ENCODE measurements at regions not wholly inside any gene's neighbourhood (a gene's known extent, or its start where the extent isn't known, plus 50 kb on each side); places are given as distances from the start of the nearest gene placed in this dataset.

DNA sequence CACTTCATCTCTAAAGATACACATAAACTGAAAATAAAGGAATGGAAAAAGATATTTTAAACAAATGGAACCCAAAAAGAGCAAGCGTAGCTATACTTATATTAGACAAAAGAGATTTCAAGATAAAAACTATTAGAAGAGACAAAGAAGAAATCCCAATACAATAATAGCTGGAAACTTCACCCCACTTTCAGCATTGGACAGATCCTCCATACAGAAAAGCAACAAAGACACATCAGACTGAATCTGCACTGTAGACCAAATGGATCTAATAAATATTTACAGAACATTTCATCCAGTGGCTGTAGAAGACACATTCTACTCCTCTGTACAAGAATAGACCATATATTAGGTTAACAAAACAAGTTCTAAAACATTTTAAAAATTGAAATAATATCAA is 117.6 kb upstream of the PDE3A start:
- no peaks in the 10 kb centered on the region for H3K4me1 ChIP-seq (ENCODE audit: control insufficient read depth, insufficient read depth, low read length)
- H3K4me3 ChIP-seq (ENCODE audit: low read depth, low read length), result no peak overlapping the region
- DNase-seq (ENCODE audit: low read depth in 4 of 6, low spot score in 6 of 6), result no peak
- WGBS (ENCODE audit: insufficient coverage), result no CpG with 5 or more reads among the region's 1 CpG
- no peak overlapping the region for H3K27ac ChIP-seq (ENCODE audit: low read depth, low read length)
- no peaks in the 10 kb centered on the region for H3K27me3 ChIP-seq (ENCODE audit: control insufficient read depth, insufficient read depth, low read length)
- peaks cover 2% of the 10 kb centered on the region for H3K9me3 ChIP-seq (ENCODE audit: control insufficient read depth, insufficient read depth, low read length)
- H3K36me3 ChIP-seq (ENCODE audit: control insufficient read depth, insufficient read depth, low read length), result no peaks in the 10 kb centered on the region

GRCh38 chr12:20257311-20257710 is 111.0 kb upstream of the PDE3A start:
- no peaks in the 10 kb centered on the region for H3K4me1 ChIP-seq (ENCODE audit: control insufficient read depth, insufficient read depth, low read length)
- no peaks in the 10 kb centered on the region for H3K9me3 ChIP-seq (ENCODE audit: control insufficient read depth, insufficient read depth, low read length)
- H3K27ac ChIP-seq (ENCODE audit: low read depth, low read length), result no peak overlapping the region
- H3K4me3 ChIP-seq (ENCODE audit: low read depth, low read length), result no peak overlapping the region
- no peaks in the 10 kb centered on the region for H3K36me3 ChIP-seq (ENCODE audit: control insufficient read depth, insufficient read depth, low read length)
- DNase-seq (ENCODE audit: low read depth in 4 of 6, low spot score in 6 of 6), result no peak
- no peaks in the 10 kb centered on the region for H3K27me3 ChIP-seq (ENCODE audit: control insufficient read depth, insufficient read depth, low read length)

DNA sequence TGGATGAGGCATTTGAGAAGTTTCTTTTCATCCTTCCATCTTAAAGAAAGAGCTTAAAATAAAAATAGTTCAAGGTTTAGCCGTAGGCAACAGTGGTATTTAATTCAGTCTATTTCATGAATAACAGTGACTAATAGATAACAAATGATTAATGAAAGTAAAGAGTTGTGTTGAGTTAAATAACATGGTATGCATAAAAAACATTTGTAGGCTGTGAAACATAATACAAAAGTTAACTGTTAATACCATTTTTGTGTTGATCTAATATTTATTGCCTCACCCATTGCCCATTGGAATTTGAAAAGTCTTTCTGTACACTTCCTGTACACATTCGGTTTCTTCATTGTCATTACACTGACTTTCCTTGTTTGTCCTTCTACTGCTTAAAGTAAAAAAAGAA is 108.6 kb upstream of the PDE3A start:
- no CpG with 5 or more reads among the region's 2 CpGs for WGBS (ENCODE audit: insufficient coverage)
- Histone ChIP-seq H3K4me3 (ENCODE audit: low read depth, low read length) (no peak overlapping the region), H3K27me3 (ENCODE audit: control insufficient read depth, insufficient read depth, low read length) (no peaks in the 10 kb centered on the region), H3K27ac (ENCODE audit: low read depth, low read length) (no peak overlapping the region), H3K36me3 (ENCODE audit: control insufficient read depth, insufficient read depth, low read length) (no peaks in the 10 kb centered on the region), H3K4me1 (ENCODE audit: control insufficient read depth, insufficient read depth, low read length) (no peaks in the 10 kb centered on the region), H3K9me3 (ENCODE audit: control insufficient read depth, insufficient read depth, low read length) (no peaks in the 10 kb centered on the region)
- no peak for DNase-seq (ENCODE audit: low read depth in 4 of 6, low spot score in 6 of 6)

DNA sequence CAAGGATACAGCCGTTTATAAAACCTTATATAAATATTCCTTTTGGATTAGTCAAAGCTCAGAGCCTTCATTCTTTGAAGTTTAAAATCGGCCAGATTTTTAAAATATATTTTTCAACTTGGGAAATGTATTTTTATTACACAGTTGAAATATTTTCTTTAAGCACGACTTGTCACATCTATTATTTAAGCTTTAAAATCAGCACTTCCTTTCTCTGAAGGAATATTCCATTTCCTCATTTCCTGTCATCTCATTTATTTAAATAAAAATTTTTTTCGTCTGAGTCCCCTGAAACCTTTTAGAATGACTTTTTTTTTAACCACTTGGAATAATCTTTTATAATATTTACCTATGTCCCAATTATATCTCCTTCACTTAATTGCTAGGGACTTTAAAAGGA is 107.5 kb upstream of the PDE3A start:
- DNase-seq (ENCODE audit: low read depth in 4 of 6, low spot score in 6 of 6), result no peak
- H3K27me3 ChIP-seq (ENCODE audit: control insufficient read depth, insufficient read depth, low read length), result no peaks in the 10 kb centered on the region
- no peak overlapping the region for H3K4me3 ChIP-seq (ENCODE audit: low read depth, low read length)
- WGBS (ENCODE audit: insufficient coverage), result no CpG with 5 or more reads among the region's 4 CpGs
- no peak overlapping the region for H3K27ac ChIP-seq (ENCODE audit: low read depth, low read length)
- no peaks in the 10 kb centered on the region for H3K9me3 ChIP-seq (ENCODE audit: control insufficient read depth, insufficient read depth, low read length)
- H3K36me3 ChIP-seq (ENCODE audit: control insufficient read depth, insufficient read depth, low read length), result no peaks in the 10 kb centered on the region
- H3K4me1 ChIP-seq (ENCODE audit: control insufficient read depth, insufficient read depth, low read length), result no peaks in the 10 kb centered on the region

- Histone ChIP-seq H3K9me3 (ENCODE audit: control insufficient read depth, insufficient read depth, low read length) (no peaks in the 10 kb centered on the region), H3K27me3 (ENCODE audit: control insufficient read depth, insufficient read depth, low read length) (no peaks in the 10 kb centered on the region), H3K36me3 (ENCODE audit: control insufficient read depth, insufficient read depth, low read length) (no peaks in the 10 kb centered on the region), H3K4me3 (ENCODE audit: low read depth, low read length) (no peak overlapping the region), H3K4me1 (ENCODE audit: control insufficient read depth, insufficient read depth, low read length) (no peaks in the 10 kb centered on the region), H3K27ac (ENCODE audit: low read depth, low read length) (no peak overlapping the region)
- peak in 1 of 6 donors; percentile 1 for DNase-seq (ENCODE audit: low read depth in 4 of 6, low spot score in 6 of 6)
- WGBS (ENCODE audit: insufficient coverage), result no CpG with 5 or more reads among the region's 2 CpGs
These were observed 106.2 kb upstream of the PDE3A start for GRCh38 chr12:20262119-20262518.

- no CpG with 5 or more reads among the region's 2 CpGs for WGBS (ENCODE audit: insufficient coverage)
- Histone ChIP-seq H3K27me3 (ENCODE audit: control insufficient read depth, insufficient read depth, low read length) (no peaks in the 10 kb centered on the region), H3K36me3 (ENCODE audit: control insufficient read depth, insufficient read depth, low read length) (no peaks in the 10 kb centered on the region), H3K4me3 (ENCODE audit: low read depth, low read length) (no peak overlapping the region), H3K27ac (ENCODE audit: low read depth, low read length) (no peak overlapping the region), H3K4me1 (ENCODE audit: control insufficient read depth, insufficient read depth, low read length) (no peaks in the 10 kb centered on the region), H3K9me3 (ENCODE audit: control insufficient read depth, insufficient read depth, low read length) (no peaks in the 10 kb centered on the region)
- DNase-seq (ENCODE audit: low read depth in 4 of 6, low spot score in 6 of 6), result no peak
These were observed 104.3 kb upstream of the PDE3A start for GRCh38 chr12:20264026-20264425.

- Histone ChIP-seq H3K27ac (ENCODE audit: low read depth, low read length) (no peak overlapping the region), H3K9me3 (ENCODE audit: control insufficient read depth, insufficient read depth, low read length) (no peaks in the 10 kb centered on the region), H3K4me3 (ENCODE audit: low read depth, low read length) (no peak overlapping the region), H3K27me3 (ENCODE audit: control insufficient read depth, insufficient read depth, low read length) (no peaks in the 10 kb centered on the region), H3K4me1 (ENCODE audit: control insufficient read depth, insufficient read depth, low read length) (no peaks in the 10 kb centered on the region), H3K36me3 (ENCODE audit: control insufficient read depth, insufficient read depth, low read length) (no peaks in the 10 kb centered on the region)
- WGBS (ENCODE audit: insufficient coverage), result 17% methylated on average over 1 of the region's 1 CpG
- DNase-seq (ENCODE audit: low read depth in 4 of 6, low spot score in 6 of 6), result no peak
These were observed 103.7 kb upstream of the PDE3A start for GRCh38 chr12:20264608-20265114.

DNA sequence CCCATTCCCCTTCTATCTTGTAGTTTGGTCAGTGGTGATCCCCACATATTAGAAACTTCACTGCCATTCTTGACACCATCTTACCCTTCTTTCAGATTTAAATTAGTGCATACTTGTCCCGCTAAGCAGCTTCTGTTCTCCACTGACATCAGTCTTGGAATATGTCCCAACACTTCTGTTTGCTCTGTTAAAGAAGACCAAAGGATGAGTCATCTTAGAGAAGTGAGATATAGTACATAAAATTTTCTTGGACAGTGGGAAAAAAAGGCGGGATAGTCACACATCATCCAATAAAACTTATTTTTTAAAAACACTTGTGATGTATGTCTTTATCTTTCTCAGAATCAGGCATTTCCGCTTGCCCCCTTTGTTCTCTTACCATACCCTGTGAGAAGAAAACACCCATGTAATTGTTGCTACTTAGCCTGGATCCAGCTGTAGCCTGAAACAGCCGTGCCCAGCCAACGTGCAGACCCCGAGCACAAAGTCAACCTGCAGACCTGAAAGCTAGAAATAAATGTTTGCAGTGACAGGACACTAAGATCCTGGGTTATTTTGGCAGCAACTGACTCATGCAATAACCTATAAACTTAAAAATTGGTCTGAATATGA is 100.1 kb upstream of the PDE3A start:
- H3K4me3 ChIP-seq (ENCODE audit: low read depth, low read length), result no peak overlapping the region
- no peak for DNase-seq (ENCODE audit: low read depth in 4 of 6, low spot score in 6 of 6)
- H3K9me3 ChIP-seq (ENCODE audit: control insufficient read depth, insufficient read depth, low read length), result no peaks in the 10 kb centered on the region
- H3K36me3 ChIP-seq (ENCODE audit: control insufficient read depth, insufficient read depth, low read length), result no peaks in the 10 kb centered on the region
- no peak overlapping the region for H3K27ac ChIP-seq (ENCODE audit: low read depth, low read length)
- no peaks in the 10 kb centered on the region for H3K4me1 ChIP-seq (ENCODE audit: control insufficient read depth, insufficient read depth, low read length)
- WGBS (ENCODE audit: insufficient coverage), result 80% methylated on average over 2 of the region's 6 CpGs
- H3K27me3 ChIP-seq (ENCODE audit: control insufficient read depth, insufficient read depth, low read length), result no peaks in the 10 kb centered on the region

- Histone ChIP-seq H3K27me3 (ENCODE audit: control insufficient read depth, insufficient read depth, low read length) (no peaks in the 10 kb centered on the region), H3K27ac (ENCODE audit: low read depth, low read length) (no peak overlapping the region), H3K4me1 (ENCODE audit: control insufficient read depth, insufficient read depth, low read length) (no peaks in the 10 kb centered on the region), H3K36me3 (ENCODE audit: control insufficient read depth, insufficient read depth, low read length) (no peaks in the 10 kb centered on the region), H3K9me3 (ENCODE audit: control insufficient read depth, insufficient read depth, low read length) (no peaks in the 10 kb centered on the region), H3K4me3 (ENCODE audit: low read depth, low read length) (no peak overlapping the region)
- no peak for DNase-seq (ENCODE audit: low read depth in 4 of 6, low spot score in 6 of 6)
- WGBS (ENCODE audit: insufficient coverage), result 98% methylated on average over 4 of the region's 4 CpGs
These were observed 99.6 kb upstream of the PDE3A start for GRCh38 chr12:20268771-20269170.

GRCh38 chr12:20269337-20270067 is 98.8 kb upstream of the PDE3A start:
- H3K4me3 ChIP-seq (ENCODE audit: low read depth, low read length), result no peak overlapping the region
- 60% methylated on average over 1 of the region's 5 CpGs for WGBS (ENCODE audit: insufficient coverage)
- DNase-seq (ENCODE audit: low read depth in 4 of 6, low spot score in 6 of 6), result peak in 1 of 6 donors; percentile 84
- H3K27me3 ChIP-seq (ENCODE audit: control insufficient read depth, insufficient read depth, low read length), result no peaks in the 10 kb centered on the region
- H3K36me3 ChIP-seq (ENCODE audit: control insufficient read depth, insufficient read depth, low read length), result no peaks in the 10 kb centered on the region
- H3K4me1 ChIP-seq (ENCODE audit: control insufficient read depth, insufficient read depth, low read length), result no peaks in the 10 kb centered on the region
- H3K9me3 ChIP-seq (ENCODE audit: control insufficient read depth, insufficient read depth, low read length), result no peaks in the 10 kb centered on the region
- H3K27ac ChIP-seq (ENCODE audit: low read depth, low read length), result no peak overlapping the region

All from spinal cord (tissue), 9 donors.